ENCODE measurements at regions not wholly inside any gene's neighbourhood (a gene's known extent, or its start where the extent isn't known, plus 50 kb on each side); places are given as distances from the start of the nearest gene placed in this dataset.

DNA sequence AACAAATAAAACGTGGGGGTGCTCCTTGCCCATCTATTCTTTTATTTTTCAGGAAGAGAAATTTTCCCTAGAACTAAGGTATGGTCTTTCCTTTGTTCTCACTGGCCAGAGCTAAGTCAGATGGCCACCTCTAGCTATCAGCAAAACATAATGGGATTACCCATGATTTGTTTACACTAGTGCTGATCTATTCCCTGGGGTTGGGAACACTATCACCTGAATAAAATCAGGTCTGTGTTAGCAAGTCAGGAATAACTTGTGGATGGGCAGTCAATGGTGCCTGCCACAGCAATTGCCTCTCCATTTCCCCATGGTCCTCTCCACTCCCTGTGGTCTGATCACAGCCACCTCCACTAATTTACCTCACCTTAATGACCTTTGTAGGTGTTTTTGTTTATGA is 181.7 kb upstream of the CADPS start:
- POLR2A ChIA-PET (ENCODE audit: partially characterized antibody): no interaction called here
- H3K27ac ChIP-seq (ENCODE audit: low read depth, low read length): no peak overlapping the region
- no peak overlapping the region for H3K4me3 Mint-ChIP-seq
- H3K27me3 Mint-ChIP-seq: no peaks in the 10 kb centered on the region
- H3K36me3 ChIP-seq (ENCODE audit: insufficient read depth, low read length): no peaks in the 10 kb centered on the region
- H3K4me1 Mint-ChIP-seq: no peaks in the 10 kb centered on the region
- H3K4me1 ChIP-seq (ENCODE audit: insufficient read depth, low read length): no peaks in the 10 kb centered on the region
- no peaks in the 10 kb centered on the region for H3K36me3 Mint-ChIP-seq
- H3K9me3 ChIP-seq (ENCODE audit: control insufficient read depth in 1 of 2, low read length in 2 of 2): no peaks in the 10 kb centered on the region
- intact Hi-C loops (cut with micrococcal nuclease): no loop called here
- CTCF ChIA-PET (ENCODE audit: partially characterized antibody): no interaction called here
- no peaks in the 10 kb centered on the region for H3K27me3 ChIP-seq (ENCODE audit: insufficient read depth, low read length)
- peaks cover 0 to 14% (median 3%) of the 10 kb centered on the region in 8 donors for H3K9me3 Mint-ChIP-seq
- no peak for DNase-seq
- H3K27ac Mint-ChIP-seq: no peak overlapping the region
- no peak overlapping the region for H3K4me3 ChIP-seq (ENCODE audit: low read length in 2 of 2)

DNA sequence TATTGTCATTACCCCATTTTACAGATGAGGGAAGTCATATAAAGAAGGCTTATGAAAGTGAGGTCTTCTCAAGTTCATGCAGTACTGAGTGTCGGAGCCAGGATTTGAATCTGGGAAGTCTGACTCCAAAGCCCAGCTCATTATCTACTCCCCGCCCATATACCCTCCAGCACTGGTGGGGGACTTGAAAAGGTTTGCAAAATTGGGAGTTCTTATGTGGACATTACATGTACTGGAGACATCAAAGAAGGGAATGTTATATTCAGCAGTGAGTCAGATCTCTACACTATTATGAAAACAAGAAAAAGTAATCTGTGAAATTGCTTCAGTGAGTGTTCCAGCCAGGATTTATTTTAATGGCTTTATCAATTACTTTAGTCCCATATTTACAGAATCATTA is 185.2 kb upstream of the CADPS start:
- no peaks in the 10 kb centered on the region for H3K36me3 Mint-ChIP-seq
- Histone ChIP-seq H3K4me3 (ENCODE audit: low read length in 2 of 2) (no peak overlapping the region), H3K4me1 (ENCODE audit: insufficient read depth, low read length) (no peaks in the 10 kb centered on the region), H3K27me3 (ENCODE audit: insufficient read depth, low read length) (no peaks in the 10 kb centered on the region), H3K36me3 (ENCODE audit: insufficient read depth, low read length) (no peaks in the 10 kb centered on the region), H3K27ac (ENCODE audit: low read depth, low read length) (no peak overlapping the region), H3K9me3 (ENCODE audit: control insufficient read depth in 1 of 2, low read length in 2 of 2) (no peaks in the 10 kb centered on the region)
- H3K27ac Mint-ChIP-seq: no peak overlapping the region
- H3K27me3 Mint-ChIP-seq: no peaks in the 10 kb centered on the region
- no peak for DNase-seq
- H3K4me3 Mint-ChIP-seq: no peak overlapping the region
- intact Hi-C loops (cut with micrococcal nuclease): no loop called here
- ChIA-PET POLR2A (ENCODE audit: partially characterized antibody) (no interaction called here), CTCF (ENCODE audit: partially characterized antibody) (no interaction called here)
- no peaks in the 10 kb centered on the region for H3K4me1 Mint-ChIP-seq
- peaks cover 0 to 10% (median 6%) of the 10 kb centered on the region in 8 donors for H3K9me3 Mint-ChIP-seq

DNA sequence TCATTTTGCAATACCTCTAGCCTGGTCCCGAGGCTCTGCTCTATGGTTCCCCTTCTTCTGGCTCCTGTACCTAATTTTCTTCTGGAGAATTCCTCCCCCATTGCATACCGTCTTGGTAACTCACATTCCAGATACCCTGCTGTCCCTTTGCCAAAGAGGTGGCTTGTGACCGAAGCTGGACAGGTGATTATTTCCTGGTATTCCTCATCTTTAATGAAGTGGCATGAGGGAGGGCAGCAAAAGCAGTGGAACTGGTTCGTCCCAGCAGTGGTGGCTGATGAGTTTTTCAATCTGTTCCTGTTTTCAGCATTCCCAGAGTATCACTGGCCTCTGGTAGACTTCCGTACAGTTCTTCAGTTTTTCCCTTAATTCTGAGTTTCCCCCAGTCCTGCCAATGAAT is 186.2 kb upstream of the CADPS start:
- H3K27ac Mint-ChIP-seq: no peak overlapping the region
- peaks cover 0 to 10% (median 6%) of the 10 kb centered on the region in 8 donors for H3K9me3 Mint-ChIP-seq
- H3K36me3 ChIP-seq (ENCODE audit: insufficient read depth, low read length): no peaks in the 10 kb centered on the region
- no peaks in the 10 kb centered on the region for H3K36me3 Mint-ChIP-seq
- DNase-seq: no peak
- ChIA-PET CTCF (ENCODE audit: partially characterized antibody) (no interaction called here), POLR2A (ENCODE audit: partially characterized antibody) (no interaction called here)
- H3K4me3 Mint-ChIP-seq: no peak overlapping the region
- H3K4me1 ChIP-seq (ENCODE audit: insufficient read depth, low read length): no peaks in the 10 kb centered on the region
- no peaks in the 10 kb centered on the region for H3K27me3 ChIP-seq (ENCODE audit: insufficient read depth, low read length)
- no peaks in the 10 kb centered on the region for H3K4me1 Mint-ChIP-seq
- intact Hi-C loops (cut with micrococcal nuclease): no loop called here
- H3K9me3 ChIP-seq (ENCODE audit: control insufficient read depth in 1 of 2, low read length in 2 of 2): no peaks in the 10 kb centered on the region
- no peaks in the 10 kb centered on the region for H3K27me3 Mint-ChIP-seq
- no peak overlapping the region for H3K4me3 ChIP-seq (ENCODE audit: low read length in 2 of 2)
- H3K27ac ChIP-seq (ENCODE audit: low read depth, low read length): no peak overlapping the region

DNA sequence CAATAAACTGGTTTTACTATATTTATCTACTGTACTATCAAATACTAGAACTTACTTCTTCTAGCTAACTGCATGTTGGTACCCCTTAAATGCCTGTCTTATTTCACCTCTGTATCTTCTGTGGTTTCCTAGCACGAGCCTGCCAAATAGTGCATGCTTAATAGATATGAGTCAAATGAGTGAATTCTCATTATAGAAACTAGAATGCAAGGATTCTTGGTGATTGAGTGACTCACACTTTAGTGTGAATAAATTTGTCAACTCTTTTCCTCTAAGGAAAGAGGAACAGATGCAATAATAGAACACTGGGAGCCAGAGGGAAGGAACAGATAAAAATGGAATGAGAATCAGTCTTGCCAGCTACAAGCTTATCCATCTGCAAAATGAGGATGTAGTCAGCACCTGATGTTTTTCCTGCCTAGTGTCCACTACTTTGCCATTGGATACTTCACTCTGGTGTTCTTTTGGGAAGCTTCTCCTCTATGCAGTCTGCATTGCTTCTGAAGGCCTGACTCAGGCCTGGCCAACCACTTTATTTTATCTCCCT is 189.1 kb upstream of the CADPS start:
- no peak for DNase-seq
- Mint-ChIP-seq H3K4me3 (no peak overlapping the region), H3K27ac (no peak overlapping the region), H3K4me1 (no peaks in the 10 kb centered on the region), H3K9me3 (peaks cover 0 to 15% (median 10%) of the 10 kb centered on the region in 8 donors), H3K36me3 (no peaks in the 10 kb centered on the region), H3K27me3 (no peaks in the 10 kb centered on the region)
- H3K27me3 ChIP-seq (ENCODE audit: insufficient read depth, low read length): no peaks in the 10 kb centered on the region
- no peaks in the 10 kb centered on the region for H3K4me1 ChIP-seq (ENCODE audit: insufficient read depth, low read length)
- POLR2A ChIA-PET (ENCODE audit: partially characterized antibody): no interaction called here
- no peak overlapping the region for H3K4me3 ChIP-seq (ENCODE audit: low read length in 2 of 2)
- no peaks in the 10 kb centered on the region for H3K36me3 ChIP-seq (ENCODE audit: insufficient read depth, low read length)
- H3K27ac ChIP-seq (ENCODE audit: low read depth, low read length): no peak overlapping the region
- intact Hi-C loops (cut with micrococcal nuclease): no loop called here
- CTCF ChIA-PET (ENCODE audit: partially characterized antibody): no interaction called here
- no peaks in the 10 kb centered on the region for H3K9me3 ChIP-seq (ENCODE audit: control insufficient read depth in 1 of 2, low read length in 2 of 2)

DNA sequence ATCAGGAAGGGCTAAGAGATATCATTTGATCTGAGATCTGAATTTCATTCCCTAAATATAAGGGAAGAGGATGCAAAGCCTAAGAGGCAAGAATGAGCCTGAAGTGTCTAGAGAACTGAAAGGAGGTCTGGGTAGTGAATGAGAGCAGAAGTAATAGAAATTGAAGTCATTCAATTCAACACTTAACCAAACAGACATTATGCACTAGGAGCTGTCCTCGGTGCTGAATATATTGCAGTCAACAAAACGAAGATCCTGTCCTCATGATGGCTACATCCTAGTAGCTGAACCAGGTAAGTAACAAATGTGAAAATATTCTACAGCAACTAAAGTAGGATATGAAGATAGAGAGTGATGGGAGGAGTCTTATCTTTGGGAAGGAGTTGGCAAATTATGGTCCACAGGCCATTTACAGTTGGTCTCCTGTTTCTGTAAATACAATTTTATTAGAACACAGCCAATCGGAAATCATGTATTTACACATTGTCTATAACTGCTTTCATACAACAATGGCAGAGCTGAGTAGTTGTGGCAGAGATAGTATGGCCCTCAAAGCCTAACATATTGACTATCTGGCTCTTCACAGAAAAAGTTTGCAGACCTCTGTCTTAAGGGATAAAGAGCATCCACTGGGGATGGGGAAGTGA is 192.9 kb upstream of the CADPS start:
- Histone ChIP-seq H3K36me3 (ENCODE audit: insufficient read depth, low read length) (no peaks in the 10 kb centered on the region), H3K27me3 (ENCODE audit: insufficient read depth, low read length) (no peaks in the 10 kb centered on the region), H3K27ac (ENCODE audit: low read depth, low read length) (no peak overlapping the region), H3K9me3 (ENCODE audit: control insufficient read depth in 1 of 2, low read length in 2 of 2) (no peaks in the 10 kb centered on the region), H3K4me1 (ENCODE audit: insufficient read depth, low read length) (no peaks in the 10 kb centered on the region), H3K4me3 (ENCODE audit: low read length in 2 of 2) (no peak overlapping the region)
- no peaks in the 10 kb centered on the region for H3K4me1 Mint-ChIP-seq
- H3K4me3 Mint-ChIP-seq: no peak overlapping the region
- no peak for DNase-seq
- CTCF ChIA-PET (ENCODE audit: partially characterized antibody): no interaction called here
- POLR2A ChIA-PET (ENCODE audit: partially characterized antibody): no interaction called here
- H3K27ac Mint-ChIP-seq: no peak overlapping the region
- H3K9me3 Mint-ChIP-seq: peaks cover 2 to 17% (median 5%) of the 10 kb centered on the region in 8 donors
- no peaks in the 10 kb centered on the region for H3K27me3 Mint-ChIP-seq
- H3K36me3 Mint-ChIP-seq: no peaks in the 10 kb centered on the region
- intact Hi-C loops (cut with micrococcal nuclease): no loop called here

DNA sequence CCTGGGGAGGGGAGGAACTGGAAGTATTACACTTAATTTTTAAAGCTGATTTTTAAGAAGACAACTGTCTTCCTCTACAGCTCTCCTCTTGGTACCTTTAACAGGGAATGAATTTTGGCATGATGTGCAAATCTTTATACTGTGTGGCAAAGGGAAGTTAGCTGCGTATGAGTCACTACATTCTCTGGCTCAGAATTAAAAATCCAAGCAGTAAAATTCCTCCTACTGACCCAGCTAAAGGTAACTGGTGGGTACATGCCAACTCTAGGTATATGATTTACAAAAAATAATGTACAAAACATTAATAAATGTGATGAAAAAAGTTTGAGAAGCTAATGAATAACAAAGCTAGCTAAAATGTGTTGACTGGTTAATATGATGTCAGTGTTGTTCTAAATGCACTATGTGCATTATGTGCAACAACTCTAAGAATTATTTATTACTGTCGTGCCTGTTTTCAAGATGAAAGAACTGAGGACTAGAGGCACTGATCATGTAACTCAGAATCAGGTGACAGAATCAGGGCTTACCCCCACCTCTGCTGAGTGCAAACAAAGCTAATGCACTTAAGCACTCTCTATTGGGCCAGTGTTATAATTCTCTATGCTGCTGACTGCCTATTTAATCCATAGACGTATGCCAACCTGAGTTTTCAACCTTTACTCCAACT is 194.7 kb upstream of the CADPS start:
- Mint-ChIP-seq H3K27me3 (no peaks in the 10 kb centered on the region), H3K4me3 (no peak overlapping the region), H3K4me1 (no peaks in the 10 kb centered on the region), H3K27ac (no peak overlapping the region), H3K36me3 (no peaks in the 10 kb centered on the region), H3K9me3 (peaks cover 1 to 14% (median 6%) of the 10 kb centered on the region in 8 donors)
- Histone ChIP-seq H3K36me3 (ENCODE audit: insufficient read depth, low read length) (no peaks in the 10 kb centered on the region), H3K27ac (ENCODE audit: low read depth, low read length) (no peak overlapping the region), H3K4me1 (ENCODE audit: insufficient read depth, low read length) (no peaks in the 10 kb centered on the region), H3K9me3 (ENCODE audit: control insufficient read depth in 1 of 2, low read length in 2 of 2) (no peaks in the 10 kb centered on the region), H3K4me3 (ENCODE audit: low read length in 2 of 2) (no peak overlapping the region), H3K27me3 (ENCODE audit: insufficient read depth, low read length) (no peaks in the 10 kb centered on the region)
- no peak for DNase-seq
- intact Hi-C loops (cut with micrococcal nuclease): no loop called here
- CTCF ChIA-PET (ENCODE audit: partially characterized antibody): no interaction called here
- POLR2A ChIA-PET (ENCODE audit: partially characterized antibody): no interaction called here

DNA sequence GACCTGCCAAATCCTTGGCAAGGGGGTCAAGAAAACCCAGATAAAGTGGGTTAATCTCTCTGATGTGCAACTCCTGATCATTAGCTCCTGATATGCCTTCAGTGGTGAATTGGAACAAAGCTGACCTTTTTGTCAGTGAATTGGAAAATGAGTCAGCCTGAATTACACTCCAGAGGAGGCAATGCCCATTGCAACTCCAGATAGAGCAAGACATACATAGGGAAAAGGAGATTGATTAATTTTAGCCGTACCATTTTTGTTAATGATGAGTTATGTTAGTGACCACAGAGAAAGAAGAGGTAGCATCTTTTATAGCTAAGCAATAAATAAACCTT is 195.2 kb upstream of the CADPS start:
- H3K27me3 ChIP-seq (ENCODE audit: insufficient read depth, low read length): no peaks in the 10 kb centered on the region
- no peak overlapping the region for H3K27ac Mint-ChIP-seq
- no peaks in the 10 kb centered on the region for H3K9me3 ChIP-seq (ENCODE audit: control insufficient read depth in 1 of 2, low read length in 2 of 2)
- POLR2A ChIA-PET (ENCODE audit: partially characterized antibody): no interaction called here
- no peak for DNase-seq
- CTCF ChIA-PET (ENCODE audit: partially characterized antibody): no interaction called here
- no peak overlapping the region for H3K27ac ChIP-seq (ENCODE audit: low read depth, low read length)
- no peaks in the 10 kb centered on the region for H3K27me3 Mint-ChIP-seq
- H3K4me3 Mint-ChIP-seq: no peak overlapping the region
- no peaks in the 10 kb centered on the region for H3K36me3 ChIP-seq (ENCODE audit: insufficient read depth, low read length)
- no peak overlapping the region for H3K4me3 ChIP-seq (ENCODE audit: low read length in 2 of 2)
- no peaks in the 10 kb centered on the region for H3K36me3 Mint-ChIP-seq
- peaks cover 1 to 14% (median 6%) of the 10 kb centered on the region in 8 donors for H3K9me3 Mint-ChIP-seq
- no peaks in the 10 kb centered on the region for H3K4me1 Mint-ChIP-seq
- no peaks in the 10 kb centered on the region for H3K4me1 ChIP-seq (ENCODE audit: insufficient read depth, low read length)
- intact Hi-C loops (cut with micrococcal nuclease): no loop called here
